Breast epithelium (tissue), 3 donors: ENCODE measurements at regions not wholly inside any gene's neighbourhood (a gene's known extent, or its start where the extent isn't known, plus 50 kb on each side); places are given as distances from the start of the nearest gene placed in this dataset.

Source experiments
- CTCF ChIP-seq, 3 donors: fragments of 450-650 bp; IDR thresholded peaks; one replicate each; pipeline ENCODE4 v1.5.1; 2016 to 2017; ENCODE audit warnings: antibody characterized with exemption in 3 of 3, mild to moderate bottlenecking in 3 of 3, moderate library complexity in 3 of 3
- POLR2AphosphoS5 ChIP-seq, 3 donors: sonication (generic); formaldehyde crosslinking; IDR thresholded peaks; one replicate each; pipeline ENCODE4 v1.6.1; 2017; ENCODE audit warnings: antibody characterized with exemption in 3 of 3

- TF ChIP-seq POLR2AphosphoS5 (IDR thresholded peaks at IDR 0.05) = no peak
- TF ChIP-seq CTCF (IDR thresholded peaks at IDR 0.05) = no peak
Measured at GRCh38 chr2:118565301-118565700, 282.1 kb downstream of the EN1 start.
